Neural cell (in vitro differentiated cells): ENCODE measurements at regions not wholly inside any gene's neighbourhood (a gene's known extent, or its start where the extent isn't known, plus 50 kb on each side); places are given as distances from the start of the nearest gene placed in this dataset.

Experiments
- H2AFZ ChIP-seq: fragments of 200-600, 300-800 bp; sonication (generic), shearing (Covaris generic); 2 replicates; pipeline ENCODE4 v1.6.0; 2014; ENCODE audit warnings: low read depth, mild to moderate bottlenecking, antibody characterized with exemption, low read length, moderate library complexity
- H3F3A ChIP-seq: fragments of 200-600 bp; shearing (Covaris generic); 2 replicates; pipeline ENCODE4 v1.6.1; 2016; ENCODE audit warnings: mild to moderate bottlenecking, moderate library complexity, mixed read lengths, antibody characterized with exemption, low read length; ENCODE audit not compliant: insufficient read depth, poor library complexity, severe bottlenecking
- H3K27ac ChIP-seq: fragments of 200-600, 300-800 bp; sonication (generic), shearing (Covaris generic); 2 replicates; pipeline ENCODE4 v1.5.1; 2014; ENCODE audit warnings: mild to moderate bottlenecking, low read length, moderate library complexity
- H3K27me3 ChIP-seq: fragments of 300-800, 200-600 bp; sonication (generic), shearing (Covaris generic); 2 replicates; pipeline ENCODE4 v1.6.0; 2014; ENCODE audit warnings: mild to moderate bottlenecking, low read depth, low read length, moderate library complexity; ENCODE audit not compliant: insufficient read depth
- H3K36me3 ChIP-seq: fragments of 300-800, 200-600 bp; sonication (generic), shearing (Covaris generic); 2 replicates; pipeline ENCODE4 v1.5.1; 2014; ENCODE audit warnings: mild to moderate bottlenecking, antibody characterized with exemption, low read length, moderate library complexity; ENCODE audit not compliant: insufficient read depth
- H3K4me2 ChIP-seq: fragments of 300-800, 200-600 bp; sonication (generic), shearing (Covaris generic); 2 replicates; pipeline ENCODE4 v1.6.0; 2014; ENCODE audit warnings: mild to moderate bottlenecking, low read length
- H3K4me3 ChIP-seq: fragments of 300-800, 200-600 bp; sonication (generic), shearing (Covaris generic); 2 replicates; pipeline ENCODE4 v1.5.1; 2014; ENCODE audit warnings: mild to moderate bottlenecking, low read length, moderate library complexity
- H3K79me2 ChIP-seq: fragments of 200-600 bp; shearing (Covaris generic); replicated peaks from 2 replicates; pipeline ENCODE4 v1.6.0; 2014; ENCODE audit warnings: mild to moderate bottlenecking, low read length, moderate library complexity; ENCODE audit not compliant: insufficient read depth
- H3K9ac ChIP-seq: fragments of 300-800, 200-600 bp; sonication (generic), shearing (Covaris generic); 2 replicates; pipeline ENCODE4 v1.6.1; 2016; ENCODE audit warnings: mild to moderate bottlenecking, low read length, mixed read lengths
- H3K9me2 ChIP-seq: fragments of 200-600 bp; shearing (Covaris generic); 2 replicates; pipeline ENCODE4 v1.6.1; 2016; ENCODE audit warnings: mild to moderate bottlenecking, low read length, mixed read lengths; ENCODE audit not compliant: insufficient read depth
- H3K9me3 ChIP-seq: fragments of 200-600, 300-800 bp; sonication (generic), shearing (Covaris generic); 2 replicates; pipeline ENCODE4 v1.6.1; 2016; ENCODE audit warnings: mild to moderate bottlenecking, mixed run types, low read length, moderate library complexity, mixed read lengths
- H4K20me1 ChIP-seq: fragments of 200-600 bp; shearing (Covaris generic); 2 replicates; pipeline ENCODE4 v1.6.1; 2016; ENCODE audit warnings: mild to moderate bottlenecking, mixed run types; ENCODE audit not compliant: insufficient read depth
- CTCF ChIP-seq: fragments of 450-650 bp; IDR thresholded peaks from 2 replicates; pipeline ENCODE4 v1.5.1; 2014; ENCODE audit warnings: antibody characterized with exemption, mild to moderate bottlenecking, moderate library complexity; ENCODE audit not compliant: poor library complexity, severe bottlenecking
- EZH2 ChIP-seq: fragments of 200-600, 300-800 bp; shearing (Covaris generic), sonication (generic); IDR thresholded peaks from 2 replicates; pipeline ENCODE4 v1.6.1; 2014; ENCODE audit warnings: antibody characterized with exemption, low read length, borderline replicate concordance, mild to moderate bottlenecking; ENCODE audit not compliant: insufficient read depth, poor library complexity, severe bottlenecking
- MXI1 ChIP-seq: fragments of 450-650 bp; conservative IDR thresholded peaks from 2 replicates; pipeline ENCODE4 v1.6.1; 2014; ENCODE audit warnings: antibody characterized with exemption, mild to moderate bottlenecking; ENCODE audit not compliant: poor library complexity, severe bottlenecking
- POLR2AphosphoS5 ChIP-seq: IDR thresholded peaks from 2 replicates; pipeline ENCODE4 v1.6.1; 2012
- RAD21 ChIP-seq: fragments of 450-650 bp; conservative IDR thresholded peaks from 2 replicates; pipeline ENCODE4 v1.6.1; 2014; ENCODE audit warnings: antibody characterized with exemption, mild to moderate bottlenecking, moderate library complexity
- SMC3 ChIP-seq: fragments of 450-650 bp; conservative IDR thresholded peaks from 2 replicates; pipeline ENCODE4 v1.6.1; 2014; ENCODE audit warnings: antibody characterized with exemption, mild to moderate bottlenecking, moderate library complexity; ENCODE audit not compliant: poor library complexity
- TAF1 ChIP-seq: IDR thresholded peaks from 2 replicates; pipeline ENCODE4 v1.6.1; 2012; ENCODE audit warnings: low read depth

DNA sequence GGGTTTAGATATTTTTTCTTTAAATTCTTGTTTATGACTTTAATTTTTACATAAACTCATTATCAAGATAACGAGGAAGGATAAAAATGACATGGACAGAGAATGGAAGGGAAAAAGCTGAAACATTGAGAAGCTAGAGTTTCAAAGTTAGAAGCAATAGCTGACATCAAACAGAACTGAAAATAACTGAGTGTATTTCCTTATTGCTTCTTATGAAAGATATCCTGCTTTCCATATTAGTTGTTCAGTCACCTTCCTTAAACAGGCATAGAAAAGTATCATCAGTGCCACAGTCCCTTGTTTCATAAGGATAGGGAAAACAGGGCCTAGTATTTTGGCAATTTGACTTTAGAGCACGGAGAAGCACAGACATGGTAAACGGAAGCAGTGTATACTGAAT lies 460.5 kb upstream of the GHITM start:
- Histone ChIP-seq H3F3A (no peaks in the 10 kb centered on the region), H4K20me1 (no peaks in the 10 kb centered on the region), H3K27ac (no peak overlapping the region), H2AFZ (no peak overlapping the region), H3K36me3 (no peaks in the 10 kb centered on the region), H3K27me3 (no peaks in the 10 kb centered on the region), H3K9ac (no peak overlapping the region), H3K4me3 (no peak overlapping the region), H3K79me2 (no peaks in the 10 kb centered on the region), H3K9me2 (no peaks in the 10 kb centered on the region), H3K9me3 (no peaks in the 10 kb centered on the region), H3K4me2 (no peak overlapping the region)
- TF ChIP-seq CTCF: no peak
- TF ChIP-seq EZH2: no peak
- TF ChIP-seq TAF1: no peak
- TF ChIP-seq POLR2AphosphoS5: no peak
- no peak for TF ChIP-seq MXI1
- TF ChIP-seq RAD21: no peak
- TF ChIP-seq SMC3: no peak

DNA sequence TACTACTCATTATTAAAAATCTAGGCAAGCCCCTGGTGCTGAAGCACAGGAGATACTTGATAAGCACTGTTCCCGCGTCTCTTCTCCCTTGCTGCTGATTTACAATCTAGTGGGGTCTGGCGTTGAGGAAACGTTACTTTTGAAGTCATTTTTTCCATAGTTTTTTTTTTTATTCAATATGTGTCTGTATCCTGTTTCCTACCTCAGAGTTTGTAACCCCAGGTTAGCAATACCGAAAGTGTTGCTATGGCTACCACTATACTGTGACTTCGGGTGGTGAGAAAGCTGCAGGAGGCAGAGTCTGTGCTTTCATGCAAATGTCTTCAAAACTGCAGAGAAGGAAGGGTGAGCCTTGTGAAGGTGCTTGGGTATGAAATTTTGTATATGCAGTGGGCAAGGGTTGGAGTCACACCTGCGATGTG lies 458.8 kb upstream of the GHITM start:
- H3K9me3 ChIP-seq: no peaks in the 10 kb centered on the region
- no peaks in the 10 kb centered on the region for H3K36me3 ChIP-seq

GRCh38 chr10:83682414-83682813 lies 456.9 kb upstream of the GHITM start:
- Histone ChIP-seq H3K9ac (no peak overlapping the region), H3K9me3 (no peaks in the 10 kb centered on the region), H3K9me2 (no peaks in the 10 kb centered on the region), H3K4me3 (no peak overlapping the region), H3K4me2 (no peak overlapping the region), H3K36me3 (no peaks in the 10 kb centered on the region), H2AFZ (no peak overlapping the region), H3K27ac (no peak overlapping the region), H4K20me1 (no peaks in the 10 kb centered on the region), H3F3A (no peaks in the 10 kb centered on the region), H3K79me2 (no peaks in the 10 kb centered on the region), H3K27me3 (no peaks in the 10 kb centered on the region)
- TF ChIP-seq RAD21: no peak
- no peak for TF ChIP-seq POLR2AphosphoS5
- TF ChIP-seq CTCF: no peak

More for the DNA sequence above, 458.8 kb upstream of the GHITM start:
- TF ChIP-seq POLR2AphosphoS5 (no peak), CTCF (no peak), SMC3 (no peak)
- H2AFZ ChIP-seq: no peak overlapping the region
- H4K20me1 ChIP-seq: no peaks in the 10 kb centered on the region
- H3K9ac ChIP-seq: no peak overlapping the region
- no peak overlapping the region for H3K4me2 ChIP-seq
- H3K4me3 ChIP-seq: no peak overlapping the region
- H3F3A ChIP-seq: no peaks in the 10 kb centered on the region
- H3K27ac ChIP-seq: no peak overlapping the region
- H3K79me2 ChIP-seq: no peaks in the 10 kb centered on the region
- H3K27me3 ChIP-seq: no peaks in the 10 kb centered on the region
- no peaks in the 10 kb centered on the region for H3K9me2 ChIP-seq
